ENCODE measurements at regions not wholly inside any gene's neighbourhood (a gene's known extent, or its start where the extent isn't known, plus 50 kb on each side); places are given as distances from the start of the nearest gene placed in this dataset.
"Not testable (repeated sequence)": the region's sequence is repeated elsewhere in the genome, so short reads cannot be mapped to it uniquely, and the experiment has no call there.

DNA sequence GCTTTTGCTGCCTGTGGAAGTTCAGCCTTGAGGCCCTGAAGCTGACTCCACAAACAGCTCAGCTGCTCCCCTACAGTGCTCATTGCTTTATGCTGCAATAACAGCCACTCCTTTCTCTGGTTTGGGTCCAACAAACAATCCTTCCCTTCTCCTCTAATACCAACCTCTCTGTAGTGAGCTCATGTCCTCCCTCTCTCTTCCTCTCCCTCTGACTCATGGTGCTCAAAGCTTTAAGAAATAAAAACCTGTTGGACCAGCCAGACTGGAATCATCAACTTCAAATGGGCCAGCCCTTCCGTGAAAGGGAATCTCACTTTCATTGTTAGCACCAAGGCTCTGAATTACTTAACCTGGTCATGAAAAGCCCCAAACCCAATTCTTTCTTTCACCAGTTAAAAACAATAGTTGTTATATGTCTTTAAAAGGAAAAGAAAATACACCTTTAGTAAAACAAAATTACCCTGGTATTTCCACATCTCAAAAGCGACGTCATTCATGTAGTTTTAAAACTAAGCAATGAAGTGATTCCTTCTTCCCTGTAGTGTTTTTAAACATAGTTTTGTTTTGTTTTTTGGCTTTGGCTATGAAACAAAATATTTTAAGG lies 126.4 kb downstream of the DUSP6 start:
- peak; percentile 90 for DNase-seq

DNA sequence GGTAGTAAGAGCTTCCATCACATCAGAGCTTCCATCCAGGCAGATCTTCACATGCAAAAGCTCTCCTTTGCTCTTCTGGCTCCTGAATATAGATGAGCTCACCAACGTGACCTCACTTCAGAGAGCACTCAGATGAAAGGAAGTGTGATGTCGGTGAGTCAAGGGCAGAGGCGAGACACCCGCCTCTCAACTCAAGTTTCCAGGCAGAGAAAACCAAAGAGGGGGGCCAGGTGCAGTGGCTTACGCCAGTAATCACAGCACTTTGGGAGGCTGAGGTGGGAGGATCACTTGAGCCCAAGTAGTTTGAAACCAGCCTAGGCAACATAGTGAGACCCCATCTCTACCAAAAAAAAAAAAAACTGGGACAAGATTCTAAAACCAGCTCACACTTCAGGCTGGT lies 126.9 kb downstream of the DUSP6 start:
- peak; percentile 74 for DNase-seq

DNA sequence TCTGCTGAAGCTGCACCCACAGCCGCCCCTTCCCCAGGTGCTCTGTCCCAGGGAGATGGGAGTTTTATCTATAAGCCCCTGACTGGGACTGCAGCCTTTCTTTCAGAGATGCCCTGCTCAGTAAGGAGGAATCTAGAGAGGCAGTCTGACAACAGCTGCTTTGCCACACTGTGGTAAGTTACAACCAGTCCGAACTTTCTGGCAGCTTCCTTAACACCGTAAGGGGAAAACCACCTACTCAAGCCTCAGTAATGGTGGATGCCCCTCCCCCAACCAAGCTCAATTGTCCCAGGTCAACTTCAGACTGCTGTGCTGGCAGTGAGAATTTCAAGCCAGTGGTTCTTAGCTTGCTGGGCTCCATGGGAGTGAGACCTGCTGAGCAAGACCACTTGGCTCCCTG lies 129.7 kb downstream of the DUSP6 start:
- not testable (repeated sequence) for DNase-seq

DNA sequence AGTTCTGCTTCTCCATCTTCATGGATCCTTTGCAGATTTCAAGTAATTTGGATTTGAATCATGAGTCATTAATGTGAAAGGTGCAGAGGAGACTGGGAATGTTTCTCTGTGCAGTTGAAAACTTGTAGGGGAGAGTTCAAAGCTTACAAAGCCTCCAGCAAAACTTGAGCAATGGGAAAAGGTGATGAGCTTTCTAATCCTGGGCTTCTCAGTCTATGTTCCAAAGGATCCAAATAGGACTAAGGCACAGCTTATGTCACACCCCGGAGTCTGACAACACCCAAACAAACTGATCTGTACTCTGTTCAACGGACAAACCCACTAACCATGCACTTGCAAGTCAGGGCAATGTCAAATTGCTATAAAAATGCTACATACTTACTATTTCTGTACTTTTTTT lies 134.8 kb downstream of the DUSP6 start:
- no peak for DNase-seq

DNA sequence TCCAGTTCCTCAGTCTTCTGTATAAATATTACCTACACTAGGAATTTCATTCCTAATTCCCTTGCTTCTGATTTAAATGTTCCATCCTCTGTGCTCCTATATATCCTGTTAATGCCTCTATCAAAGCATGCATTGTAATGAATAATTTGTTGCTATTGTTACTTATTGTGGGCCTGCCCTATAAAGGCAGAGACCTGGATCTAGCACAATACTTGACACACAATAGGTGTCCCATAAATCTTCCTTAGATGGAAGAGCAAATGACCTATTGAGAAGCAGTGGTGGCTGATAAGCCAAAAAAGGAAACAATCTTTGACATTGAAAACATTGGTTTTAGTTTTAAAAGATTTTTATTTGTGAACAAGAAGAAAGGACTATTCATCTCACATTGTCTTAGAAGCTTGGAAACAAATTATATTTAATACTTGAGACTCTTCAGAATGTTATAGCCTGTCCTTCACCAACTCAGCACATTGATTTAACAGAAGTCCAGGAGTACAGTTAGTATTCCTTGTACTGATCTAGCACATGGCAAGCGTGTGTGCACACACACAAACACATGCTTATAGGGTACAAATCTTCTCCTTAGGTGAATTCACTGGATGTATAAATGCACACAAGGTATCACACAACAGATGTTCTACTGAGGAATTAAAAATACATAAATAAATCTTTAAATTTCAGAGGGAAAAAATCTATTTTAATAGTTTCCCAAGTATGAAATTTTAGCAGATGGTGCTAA lies 135.9 kb downstream of the DUSP6 start:
- no peak for DNase-seq

DNA sequence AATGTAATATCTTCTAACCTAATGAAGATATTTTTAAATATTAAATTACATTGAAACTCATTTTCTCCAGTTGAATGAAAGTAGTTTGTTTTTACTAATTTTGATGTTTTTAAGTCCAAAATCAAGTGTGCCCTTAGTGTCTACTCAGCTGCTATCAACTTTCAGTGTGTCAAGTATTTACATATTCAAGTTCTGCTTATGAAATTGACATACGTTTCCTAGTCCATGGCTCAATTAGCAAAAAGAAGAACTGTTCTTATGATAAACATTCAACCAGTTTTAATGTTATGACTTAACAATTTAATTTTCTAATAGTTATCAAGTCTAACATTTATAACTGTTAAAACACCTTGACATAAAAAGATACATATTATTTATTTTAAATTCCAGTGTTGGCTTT lies 137.1 kb downstream of the DUSP6 start:
- DNase-seq: no peak

DNA sequence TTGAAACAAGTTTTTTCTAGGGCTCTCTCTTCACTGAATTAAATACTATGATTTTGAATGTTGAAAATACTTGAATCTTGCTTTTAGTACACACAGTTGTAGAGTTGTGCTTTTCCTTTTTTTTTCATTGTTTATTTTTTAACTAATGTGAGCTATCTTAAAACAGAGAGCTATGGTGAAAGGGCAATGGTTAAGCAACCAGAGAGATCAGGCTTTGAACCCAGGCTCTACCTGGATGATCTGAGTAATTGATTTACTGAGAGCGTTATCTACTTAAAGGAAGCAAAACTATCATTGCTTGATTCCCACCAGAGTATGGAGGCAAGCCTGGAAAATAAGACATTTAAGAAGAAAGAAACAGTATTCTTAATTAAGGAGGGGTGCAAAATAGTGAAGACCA lies 138.6 kb downstream of the DUSP6 start:
- DNase-seq: no peak

DNA sequence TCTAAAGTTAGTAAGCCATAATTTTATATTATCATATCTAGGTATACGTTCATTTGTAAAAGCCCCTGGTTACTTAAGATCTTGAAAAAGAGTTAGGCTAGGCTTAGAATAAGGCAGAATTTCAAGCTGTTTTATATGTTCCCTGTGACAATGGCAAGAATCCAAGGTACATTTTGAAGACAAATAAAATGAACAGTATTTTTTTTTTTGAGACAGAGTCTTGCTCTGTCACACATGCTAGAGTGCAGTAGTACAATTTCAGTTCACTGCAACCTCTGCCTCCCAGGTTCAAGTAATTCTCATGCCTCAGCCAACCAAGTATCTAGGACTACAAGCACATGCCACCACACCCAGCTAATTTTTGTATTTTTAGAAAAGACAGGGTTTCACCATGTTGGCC lies 139.2 kb downstream of the DUSP6 start:
- no peak for DNase-seq

DNA sequence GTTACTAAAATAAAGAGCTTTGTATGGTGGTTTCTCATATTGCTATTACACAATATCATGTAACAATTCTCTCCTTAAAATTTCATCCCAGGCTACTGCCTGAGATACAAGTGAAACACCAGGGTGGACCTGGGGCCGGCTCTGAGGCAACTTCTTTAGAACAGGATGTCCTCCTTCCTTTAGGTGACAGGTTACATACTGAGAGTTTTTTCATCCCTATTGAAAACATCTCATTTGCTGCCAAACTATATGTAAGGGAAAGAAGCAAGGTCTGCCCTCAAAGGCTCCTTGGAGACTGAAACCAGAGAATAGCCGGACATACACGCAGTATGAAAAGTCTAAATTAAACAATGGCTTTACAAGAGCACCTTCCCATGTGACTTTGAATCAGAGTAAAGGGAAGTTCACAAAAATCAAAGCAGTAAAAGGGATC lies 139.9 kb downstream of the DUSP6 start:
- no peak for DNase-seq

DNA sequence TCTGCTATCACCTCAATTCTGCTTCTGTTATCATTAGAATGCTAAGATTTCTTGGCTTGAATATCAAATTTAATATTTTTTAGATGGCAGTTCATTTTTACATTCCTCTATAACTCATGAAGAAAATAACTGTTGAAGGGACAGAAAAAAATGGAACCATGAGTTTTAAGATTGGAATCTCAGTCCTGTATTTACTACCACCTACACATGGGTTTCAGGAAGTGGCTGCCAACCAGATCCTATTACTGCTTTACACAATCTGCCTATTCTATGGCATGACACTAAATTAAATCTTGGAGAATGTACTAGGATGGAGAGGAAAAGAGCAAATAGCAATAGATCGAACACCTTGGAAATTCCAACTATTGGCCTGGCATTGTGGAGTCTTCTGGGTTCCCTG lies 140.8 kb downstream of the DUSP6 start:
- no peak for DNase-seq

DNA sequence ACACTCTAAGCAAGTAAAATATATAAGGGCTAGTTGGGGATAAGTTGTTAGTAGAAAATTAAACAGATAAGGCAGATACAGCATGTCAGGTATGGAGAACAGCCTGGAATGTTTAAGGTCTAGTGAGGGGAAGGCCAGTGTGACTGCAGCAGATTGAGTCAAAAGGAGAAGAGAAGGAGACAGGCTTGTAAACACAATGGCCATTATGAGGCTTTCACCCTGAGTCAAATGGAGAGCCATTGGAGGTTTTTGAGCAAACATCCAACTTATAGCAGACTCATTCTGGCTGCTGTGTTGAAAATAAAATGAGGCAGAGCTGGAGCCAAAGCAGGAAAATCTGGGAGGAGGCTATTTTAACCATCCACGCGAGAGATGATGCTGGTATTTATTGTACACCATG lies 142.0 kb downstream of the DUSP6 start:
- DNase-seq: no peak

DNA sequence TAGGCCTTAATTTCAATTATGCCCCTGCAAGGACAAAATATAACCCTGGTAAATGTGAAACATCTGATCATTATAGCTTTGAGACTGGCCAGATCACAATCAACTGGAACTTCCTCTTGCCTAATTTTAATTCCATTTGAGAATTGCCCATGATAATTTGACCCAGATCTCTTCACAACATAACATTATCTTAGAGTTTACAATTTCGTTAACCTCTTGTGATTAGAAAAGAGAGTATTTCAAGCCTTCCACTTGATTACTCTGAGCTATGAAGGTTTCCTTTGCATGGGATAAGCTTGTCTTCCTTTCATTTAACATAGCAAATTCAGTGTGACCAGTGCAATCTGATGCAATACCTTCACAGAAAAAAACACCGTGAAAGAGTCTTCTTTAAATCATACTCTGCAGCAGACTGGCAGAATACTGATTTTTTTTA lies 143.6 kb downstream of the DUSP6 start:
- no peak for DNase-seq

DNA sequence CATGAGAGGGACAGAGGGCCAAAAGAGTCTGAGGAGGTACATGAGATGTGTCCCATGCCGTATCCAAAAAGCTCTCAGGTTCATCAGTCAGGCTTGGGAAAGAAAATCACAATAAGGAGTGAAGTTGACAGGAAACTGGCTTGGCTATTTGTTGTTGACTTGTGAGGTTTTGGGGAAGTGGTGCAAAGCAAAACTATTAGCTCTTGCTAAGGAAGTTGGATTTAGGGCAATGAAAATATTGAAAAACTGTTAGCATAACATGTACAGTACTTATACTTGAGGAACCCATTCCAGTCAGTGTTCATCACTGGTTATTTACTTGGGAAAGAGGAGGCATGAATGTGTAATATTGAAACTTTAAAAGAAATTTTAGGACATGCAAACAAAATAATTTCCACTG lies 145.9 kb downstream of the DUSP6 start:
- DNase-seq: no peak

DNA sequence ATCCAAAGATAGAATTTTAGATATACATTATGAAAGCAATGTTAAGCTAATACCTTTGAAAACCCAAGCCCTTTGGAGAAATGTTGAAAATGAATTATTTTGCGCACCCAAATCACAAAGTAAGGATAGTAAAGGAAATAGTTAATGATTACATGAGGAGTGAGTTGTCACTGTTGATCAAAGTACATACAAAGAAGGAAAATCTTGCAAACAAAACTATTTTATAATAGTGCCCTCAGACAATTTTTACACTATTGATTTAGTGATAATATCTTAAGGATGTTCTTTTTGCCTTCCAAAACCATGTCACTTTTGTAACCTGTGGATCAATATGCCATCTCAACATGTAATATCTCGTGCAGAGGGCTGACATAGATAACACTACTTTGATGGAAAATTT lies 146.8 kb downstream of the DUSP6 start:
- no peak for DNase-seq

DNA sequence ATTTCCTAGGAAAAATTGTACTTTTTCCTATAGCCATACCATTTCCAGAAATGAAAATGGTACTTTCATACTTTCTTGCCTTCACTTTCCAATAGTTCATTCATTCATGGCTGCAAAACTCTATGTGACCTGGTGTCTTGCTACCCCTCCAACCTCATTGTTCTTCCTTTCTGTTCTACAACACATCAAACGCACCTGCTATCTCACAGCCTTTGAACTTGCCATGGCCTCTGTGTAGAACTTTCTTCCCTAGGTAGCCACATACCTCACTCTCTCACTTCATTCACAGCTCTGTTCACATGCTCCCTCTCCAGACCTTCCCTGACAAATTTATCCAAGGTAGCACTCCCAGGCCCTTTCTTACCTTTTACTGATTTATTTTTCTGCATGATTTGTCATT lies 149.2 kb downstream of the DUSP6 start:
- DNase-seq: no peak

DNA sequence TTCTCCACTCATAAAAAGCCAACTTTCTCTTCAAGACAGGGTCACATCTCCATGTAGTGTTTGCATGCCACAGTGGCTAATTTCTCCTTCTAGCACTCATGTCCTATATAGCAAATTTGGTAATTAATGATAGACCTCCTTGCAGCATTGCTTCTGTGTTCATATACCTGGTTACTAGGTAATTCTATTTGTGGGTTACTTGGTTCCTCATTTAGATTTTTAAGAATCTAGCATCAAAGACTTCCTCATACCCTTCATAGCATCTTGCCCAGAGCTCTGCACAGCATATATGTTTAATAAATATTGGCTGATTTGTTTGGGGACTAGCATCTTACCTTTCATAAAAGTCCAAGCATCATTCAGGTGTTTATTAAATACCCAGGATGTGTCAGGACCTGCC lies 152.1 kb downstream of the DUSP6 start:
- DNase-seq: no peak

DNA sequence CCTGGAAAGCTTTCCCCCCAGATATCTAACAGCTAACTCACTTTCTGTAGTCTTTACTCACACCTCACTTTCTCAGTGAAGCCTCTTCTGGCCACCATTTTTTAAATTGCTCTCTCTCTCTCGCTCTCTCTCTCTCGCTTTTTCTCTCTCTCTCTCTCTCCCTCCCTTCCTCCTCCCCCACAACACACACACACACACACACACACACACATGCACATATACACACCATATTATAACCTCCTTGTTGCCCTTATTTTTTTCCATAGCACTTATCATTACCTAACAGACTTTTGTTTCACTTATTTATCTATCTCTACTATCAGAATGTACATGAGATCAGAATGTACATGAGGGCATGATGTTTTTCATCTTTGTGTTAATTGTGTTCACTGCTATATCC lies 156.8 kb downstream of the DUSP6 start:
- DNase-seq: no peak

DNA sequence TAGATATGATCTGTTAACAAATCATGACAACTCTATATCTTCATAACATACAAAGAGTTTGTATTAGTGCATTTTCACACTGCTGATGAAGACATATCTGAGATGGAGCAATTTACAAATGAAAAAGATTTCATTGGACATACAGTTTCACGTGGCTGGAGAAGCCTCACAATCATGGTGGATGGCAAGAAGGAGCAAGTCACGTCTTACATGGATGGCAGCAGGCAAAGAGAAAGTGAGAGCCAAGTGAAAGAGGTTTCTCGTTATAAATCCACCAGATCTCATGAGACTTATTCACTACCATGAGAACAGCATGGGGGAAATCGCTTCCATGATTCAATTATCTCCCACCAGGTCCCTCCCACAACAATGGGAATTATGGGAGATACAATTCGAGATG lies 157.6 kb downstream of the DUSP6 start:
- DNase-seq: no peak

DNA sequence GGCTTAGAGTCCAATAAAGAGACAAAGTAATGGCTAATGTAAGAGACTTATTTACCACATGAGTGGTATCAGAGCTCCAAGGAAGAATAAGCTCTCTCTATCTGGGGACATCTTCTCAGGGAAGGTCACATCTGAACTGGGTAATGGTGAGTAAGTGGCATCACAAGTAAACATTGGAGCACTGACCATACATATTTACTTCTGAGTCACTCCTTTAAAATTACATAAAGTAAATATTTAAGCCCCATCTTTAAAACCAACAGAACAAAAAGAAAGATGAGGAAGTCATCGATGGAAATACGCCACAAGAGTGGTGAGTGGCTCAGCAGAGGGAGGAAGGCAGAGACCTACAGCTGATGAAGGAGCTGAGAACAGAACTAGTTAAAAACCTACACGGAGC lies 159.9 kb downstream of the DUSP6 start:
- DNase-seq: no peak

DNA sequence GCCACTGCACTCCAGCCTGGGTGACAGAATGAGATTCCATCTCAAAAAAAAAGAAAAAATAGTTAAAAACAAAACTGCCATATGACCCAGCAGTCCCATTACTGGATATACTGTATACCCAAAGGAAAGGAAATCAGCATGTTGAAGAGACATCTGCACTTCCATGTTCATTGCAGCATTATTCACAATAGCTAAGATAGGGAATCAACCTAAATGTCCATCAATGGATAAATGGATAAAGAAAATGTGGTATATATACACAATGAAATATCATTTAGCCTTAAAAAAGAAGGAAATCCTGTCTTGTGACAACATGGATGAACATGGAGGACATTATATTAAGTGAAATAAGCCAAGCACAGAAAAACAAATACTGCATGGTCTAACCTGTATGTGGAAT lies 160.7 kb downstream of the DUSP6 start:
- not testable (repeated sequence) for DNase-seq

DNA sequence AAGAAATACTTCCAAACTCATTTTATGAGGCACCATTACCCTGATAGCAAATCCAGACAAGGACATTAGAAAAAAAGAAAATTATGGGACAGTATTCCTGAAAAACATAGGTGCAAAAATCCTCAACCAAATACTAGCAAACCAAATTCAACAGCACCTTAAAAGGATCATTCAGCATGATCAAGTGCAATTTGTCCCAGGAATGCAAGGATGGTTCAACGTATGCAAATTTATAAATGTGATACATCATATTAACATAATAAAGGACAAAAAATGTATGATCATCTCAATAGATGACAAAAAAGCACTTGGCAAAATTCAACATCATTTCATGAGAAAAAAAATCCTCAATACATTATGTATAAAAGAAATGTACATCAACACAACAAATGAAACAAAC lies 162.9 kb downstream of the DUSP6 start:
- no peak for DNase-seq

DNA sequence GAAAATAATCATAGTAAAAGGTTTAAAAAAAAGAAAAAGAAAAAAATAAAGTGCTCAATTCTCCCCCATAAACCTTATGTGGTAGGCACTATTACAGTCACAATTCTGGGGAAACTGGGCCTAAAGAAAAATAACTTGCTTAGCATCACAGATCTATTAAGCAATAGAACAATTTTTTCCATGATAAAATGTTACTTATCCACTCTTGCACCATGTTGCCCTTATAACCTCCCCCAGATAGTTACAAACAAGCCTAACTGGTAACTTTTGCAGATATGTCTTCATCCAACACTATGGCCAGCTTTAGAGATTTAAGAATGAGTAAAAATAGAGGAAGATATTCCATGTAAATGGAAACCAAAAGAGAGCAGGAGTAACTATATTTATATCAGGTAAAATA lies 164.8 kb downstream of the DUSP6 start:
- no peak for DNase-seq

DNA sequence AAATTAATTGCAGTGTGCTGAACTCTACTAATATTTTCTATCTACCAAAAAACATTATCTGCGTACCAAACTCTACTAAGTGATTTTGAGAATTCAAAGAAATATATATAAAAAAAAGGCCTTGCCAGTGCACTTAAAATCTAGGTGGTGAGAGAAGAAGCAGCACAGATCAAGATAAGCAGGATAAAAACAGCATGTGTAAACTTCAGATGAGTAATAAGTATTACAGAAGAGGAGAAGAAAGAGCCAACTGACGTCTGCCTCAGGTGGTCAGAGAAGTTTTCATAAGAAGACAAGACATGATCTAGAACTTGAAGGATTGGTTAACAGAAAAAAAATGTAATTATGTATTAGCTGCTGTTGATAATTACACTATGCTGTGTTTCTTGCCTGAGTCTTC lies 166.4 kb downstream of the DUSP6 start:
- no peak for DNase-seq

DNA sequence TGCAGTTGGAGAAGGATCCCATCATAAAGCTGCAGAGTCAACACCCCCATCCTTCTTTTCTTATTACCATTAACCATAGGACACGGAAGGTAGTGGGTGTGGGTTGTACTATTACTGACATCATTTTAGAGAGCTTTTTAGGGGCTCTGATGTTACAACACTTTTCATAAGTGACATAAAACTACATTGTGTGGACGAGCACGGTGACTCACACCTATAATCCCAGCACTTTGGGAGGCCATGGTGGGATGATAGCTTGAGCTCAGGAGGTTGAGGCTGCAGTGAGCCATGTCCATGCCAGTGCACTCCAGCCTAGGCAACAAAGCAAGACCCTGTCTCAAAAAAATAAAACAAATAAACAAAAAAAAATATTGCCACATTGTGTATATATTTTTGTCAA lies 167.1 kb downstream of the DUSP6 start:
- no peak for DNase-seq

DNA sequence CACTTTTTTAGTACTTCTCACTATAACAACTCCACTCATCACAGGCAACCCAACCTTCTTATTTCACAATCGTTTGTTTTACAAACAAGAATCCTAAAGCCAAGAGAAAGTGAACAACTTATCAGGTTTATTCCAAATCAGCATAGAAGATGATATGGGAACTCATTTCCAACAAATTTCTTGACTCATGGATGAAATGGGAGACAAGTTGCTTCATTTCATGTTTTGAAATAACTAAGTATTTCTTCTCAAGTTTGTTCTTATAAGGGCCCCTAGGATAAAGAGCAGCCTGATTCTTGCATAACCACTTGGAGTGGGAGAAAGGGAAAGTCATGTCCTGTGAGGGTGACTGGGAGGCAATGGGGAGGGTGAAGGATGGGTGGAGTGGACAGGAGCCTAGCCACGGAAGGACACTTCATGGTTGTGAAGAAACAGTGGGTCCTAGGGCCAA lies 168.3 kb downstream of the DUSP6 start:
- no peak for DNase-seq

Data from DMS79 (cell line).